ENCODE measurements at regions not wholly inside any gene's neighbourhood (a gene's known extent, or its start where the extent isn't known, plus 50 kb on each side); places are given as distances from the start of the nearest gene placed in this dataset.

DNA sequence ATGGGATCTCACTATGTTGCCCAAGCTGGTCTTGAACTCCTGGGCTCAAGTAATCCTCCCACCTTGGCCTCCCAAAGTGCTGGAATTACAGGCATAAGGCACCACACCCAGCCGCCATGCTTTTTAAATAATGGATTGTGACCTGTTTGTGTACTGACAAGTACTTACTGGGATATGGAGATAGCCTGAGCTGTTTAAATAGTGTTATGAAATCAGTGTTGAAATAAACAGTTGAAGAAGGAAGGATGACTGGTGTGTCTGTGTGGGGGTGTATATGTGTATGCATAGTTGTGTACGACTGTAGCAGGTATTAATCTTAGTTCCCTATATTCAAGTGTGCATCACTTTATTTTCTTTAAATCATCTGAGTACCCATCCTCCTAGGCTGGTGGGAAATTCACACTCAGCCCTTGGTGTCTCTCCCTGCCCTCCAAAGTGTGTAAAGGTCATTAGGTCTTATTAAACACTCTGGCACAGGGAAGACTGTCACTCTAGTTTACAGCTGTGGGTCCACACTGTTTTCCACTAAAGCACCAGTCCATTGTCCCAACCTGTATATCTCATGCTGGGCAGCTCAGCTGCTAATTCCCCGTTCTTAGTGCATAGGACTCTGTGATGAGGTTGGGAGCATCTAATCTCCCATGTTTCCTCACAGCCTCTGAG, 91.0 kb downstream of the SNX18 start:
- intact Hi-C loops (cut with micrococcal nuclease) = no loop called here
- CTCF ChIA-PET = no interaction called here
- Histone ChIP-seq H3K4me3 (ENCODE audit: low read length) (no peak overlapping the region), H3K79me2 (ENCODE audit: low read length) (no peaks in the 10 kb centered on the region), H3K9ac (ENCODE audit: low read length) (no peak overlapping the region), H3F3A (ENCODE audit: low read length, unreplicated experiment) (no peaks in the 10 kb centered on the region), H3K9me3 (ENCODE audit: low read length) (no peaks in the 10 kb centered on the region), H3K36me3 (ENCODE audit: low read depth, low read length) (no peaks in the 10 kb centered on the region), H4K20me1 (ENCODE audit: low read length) (no peaks in the 10 kb centered on the region), H3K9me2 (replicated peaks; ENCODE audit: low read length) (no peaks in the 10 kb centered on the region), H3K27me3 (ENCODE audit: low read length) (no peaks in the 10 kb centered on the region), H3K27ac (ENCODE audit: low read length) (no peak overlapping the region), H3K4me2 (ENCODE audit: low read length) (no peak overlapping the region), H3K4me1 (ENCODE audit: insufficient read depth, low read length) (no peaks in the 10 kb centered on the region), H2AFZ (ENCODE audit: low read length) (no peak overlapping the region)
- no TSS peak for BruUV-seq (replicated peaks)
- DNase-seq (no peak), ATAC-seq (no peak)
- TF ChIP-seq, protein P1, sequence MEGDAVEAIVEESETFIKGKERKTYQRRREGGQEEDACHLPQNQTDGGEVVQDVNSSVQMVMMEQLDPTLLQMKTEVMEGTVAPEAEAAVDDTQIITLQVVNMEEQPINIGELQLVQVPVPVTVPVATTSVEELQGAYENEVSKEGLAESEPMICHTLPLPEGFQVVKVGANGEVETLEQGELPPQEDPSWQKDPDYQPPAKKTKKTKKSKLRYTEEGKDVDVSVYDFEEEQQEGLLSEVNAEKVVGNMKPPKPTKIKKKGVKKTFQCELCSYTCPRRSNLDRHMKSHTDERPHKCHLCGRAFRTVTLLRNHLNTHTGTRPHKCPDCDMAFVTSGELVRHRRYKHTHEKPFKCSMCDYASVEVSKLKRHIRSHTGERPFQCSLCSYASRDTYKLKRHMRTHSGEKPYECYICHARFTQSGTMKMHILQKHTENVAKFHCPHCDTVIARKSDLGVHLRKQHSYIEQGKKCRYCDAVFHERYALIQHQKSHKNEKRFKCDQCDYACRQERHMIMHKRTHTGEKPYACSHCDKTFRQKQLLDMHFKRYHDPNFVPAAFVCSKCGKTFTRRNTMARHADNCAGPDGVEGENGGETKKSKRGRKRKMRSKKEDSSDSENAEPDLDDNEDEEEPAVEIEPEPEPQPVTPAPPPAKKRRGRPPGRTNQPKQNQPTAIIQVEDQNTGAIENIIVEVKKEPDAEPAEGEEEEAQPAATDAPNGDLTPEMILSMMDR (conservative IDR thresholded peaks at IDR 0.05; ENCODE audit: low read depth, low read length) = no peak
- no peak for TF ChIP-seq EZH2 (IDR thresholded peaks at IDR 0.05; ENCODE audit: low read length, unreplicated experiment)
- no peak for TF ChIP-seq EZH2phosphoT487 (IDR thresholded peaks at IDR 0.05; ENCODE audit: borderline replicate concordance, low read length)
- POLR2A ChIA-PET (ENCODE audit: unreplicated experiment) = no interaction called here

DNA sequence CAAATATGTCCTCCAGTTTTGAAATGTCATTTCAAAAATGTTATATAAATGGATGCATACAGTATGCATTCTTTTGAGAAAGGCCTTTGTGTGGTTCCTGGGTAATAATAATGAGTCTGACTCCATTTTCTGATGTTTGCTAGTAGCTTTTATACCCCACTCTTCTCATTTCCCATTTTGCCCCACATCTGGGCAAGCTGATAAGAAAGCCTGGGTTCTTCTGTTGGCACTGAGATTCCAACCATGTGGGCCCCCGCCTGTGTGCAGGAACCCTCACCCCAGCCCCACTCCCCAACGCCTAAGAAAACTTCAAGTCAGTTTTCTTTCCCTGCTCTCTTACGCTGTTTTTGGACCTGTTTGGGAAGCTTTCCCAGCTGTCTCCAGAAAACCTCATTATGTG, 89.4 kb downstream of the SNX18 start:
- ChIA-PET POLR2A (ENCODE audit: unreplicated experiment) (no interaction called here), CTCF (no interaction called here)
- Histone ChIP-seq H3K9ac (ENCODE audit: low read length) (no peak overlapping the region), H3K27ac (ENCODE audit: low read length) (no peak overlapping the region), H3K79me2 (ENCODE audit: low read length) (no peaks in the 10 kb centered on the region), H3K9me2 (replicated peaks; ENCODE audit: low read length) (no peaks in the 10 kb centered on the region), H3F3A (ENCODE audit: low read length, unreplicated experiment) (no peaks in the 10 kb centered on the region), H3K4me1 (ENCODE audit: insufficient read depth, low read length) (no peaks in the 10 kb centered on the region), H2AFZ (ENCODE audit: low read length) (no peak overlapping the region), H3K4me2 (ENCODE audit: low read length) (no peak overlapping the region), H4K20me1 (ENCODE audit: low read length) (no peaks in the 10 kb centered on the region), H3K9me3 (ENCODE audit: low read length) (no peaks in the 10 kb centered on the region), H3K4me3 (ENCODE audit: low read length) (no peak overlapping the region), H3K27me3 (ENCODE audit: low read length) (no peaks in the 10 kb centered on the region), H3K36me3 (ENCODE audit: low read depth, low read length) (no peaks in the 10 kb centered on the region)
- TF ChIP-seq, protein P1 (conservative IDR thresholded peaks at IDR 0.05; ENCODE audit: low read depth, low read length) = no peak
- TF ChIP-seq EZH2phosphoT487 (IDR thresholded peaks at IDR 0.05; ENCODE audit: borderline replicate concordance, low read length) (no peak), EZH2 (IDR thresholded peaks at IDR 0.05; ENCODE audit: low read length, unreplicated experiment) (no peak)
- ATAC-seq = no peak
- no TSS peak for BruUV-seq (replicated peaks)
- intact Hi-C loops (cut with micrococcal nuclease) = no loop called here
- no peak for DNase-seq

DNA sequence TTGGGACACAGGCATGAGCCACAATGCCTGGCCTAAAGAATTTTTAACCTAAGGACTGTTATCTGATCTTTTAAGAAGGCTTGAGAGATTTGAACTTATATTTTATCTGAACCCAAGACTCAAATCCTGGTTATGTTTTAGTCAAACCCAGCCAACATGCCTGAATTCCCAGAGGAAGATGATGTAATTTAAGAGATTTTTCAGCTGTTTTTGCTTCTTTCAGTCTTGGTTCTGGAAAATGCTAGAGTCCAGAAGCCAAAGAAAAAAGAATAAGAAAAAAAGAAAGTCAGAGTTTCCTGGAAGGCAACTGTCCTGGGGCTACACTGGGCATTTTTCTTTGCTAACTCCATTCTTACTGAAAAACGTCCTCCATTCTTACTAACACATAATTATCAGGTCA, 85.8 kb downstream of the SNX18 start:
- Histone ChIP-seq H3K79me2 (ENCODE audit: low read length) (no peaks in the 10 kb centered on the region), H4K20me1 (ENCODE audit: low read length) (no peaks in the 10 kb centered on the region), H3F3A (ENCODE audit: low read length, unreplicated experiment) (no peaks in the 10 kb centered on the region), H3K4me2 (ENCODE audit: low read length) (no peak overlapping the region), H3K4me3 (ENCODE audit: low read length) (no peak overlapping the region), H3K9me2 (replicated peaks; ENCODE audit: low read length) (no peaks in the 10 kb centered on the region), H3K36me3 (ENCODE audit: low read depth, low read length) (no peaks in the 10 kb centered on the region), H3K27me3 (ENCODE audit: low read length) (no peaks in the 10 kb centered on the region), H3K27ac (ENCODE audit: low read length) (no peak overlapping the region), H3K9me3 (ENCODE audit: low read length) (no peaks in the 10 kb centered on the region), H3K4me1 (ENCODE audit: insufficient read depth, low read length) (no peaks in the 10 kb centered on the region), H3K9ac (ENCODE audit: low read length) (no peak overlapping the region), H2AFZ (ENCODE audit: low read length) (no peak overlapping the region)
- BruUV-seq (replicated peaks) = no TSS peak
- no peak for ATAC-seq
- POLR2A ChIA-PET (ENCODE audit: unreplicated experiment) = no interaction called here
- intact Hi-C loops (cut with micrococcal nuclease) = no loop called here
- TF ChIP-seq, protein P1 (conservative IDR thresholded peaks at IDR 0.05; ENCODE audit: low read depth, low read length) = no peak
- no peak for TF ChIP-seq EZH2 (IDR thresholded peaks at IDR 0.05; ENCODE audit: low read length, unreplicated experiment)
- no peak for TF ChIP-seq EZH2phosphoT487 (IDR thresholded peaks at IDR 0.05; ENCODE audit: borderline replicate concordance, low read length)
- CTCF ChIA-PET = no interaction called here
- no peak for DNase-seq
